Fibroblast of lung (primary cell): ENCODE measurements at regions not wholly inside any gene's neighbourhood (a gene's known extent, or its start where the extent isn't known, plus 50 kb on each side); places are given as distances from the start of the nearest gene placed in this dataset.

Experiments used
- DNase-seq, 2 donors: peaks; one replicate each; pipeline versions ENCODE4 v3.0.0 to v3.0.0-alpha.2; 2010; ENCODE audit warnings: low read depth in 2 of 2
- H2AFZ ChIP-seq: 2 replicates; pipeline ENCODE4 v1.5.1; 2012; ENCODE audit warnings: low read length, control low read depth, inconsistent platforms
- H3K27ac ChIP-seq: 2 replicates; pipeline ENCODE4 v1.5.1; 2011; ENCODE audit warnings: low read length, control low read depth; ENCODE audit not compliant: insufficient read depth
- H3K27me3 ChIP-seq: 2 replicates; pipeline ENCODE4 v1.5.1; 2011; ENCODE audit warnings: mild to moderate bottlenecking, low read length; ENCODE audit not compliant: control insufficient read depth, insufficient read depth
- H3K36me3 ChIP-seq: 2 replicates; pipeline ENCODE4 v1.5.1; 2011; ENCODE audit warnings: low read length; ENCODE audit not compliant: control insufficient read depth, insufficient read depth
- H3K4me1 ChIP-seq: 2 replicates; pipeline ENCODE4 v1.5.1; 2011; ENCODE audit warnings: low read length; ENCODE audit not compliant: control insufficient read depth, insufficient read depth; ENCODE audit errors: extremely low read depth
- H3K4me2 ChIP-seq: 2 replicates; pipeline ENCODE4 v1.5.1; 2011; ENCODE audit warnings: low read length, control low read depth; ENCODE audit not compliant: insufficient read depth; ENCODE audit errors: extremely low read depth
- H3K4me3 ChIP-seq, 4 experiments: fragments of 200-600 bp in 1 of 4; sonication (generic) in 1 of 4; replicated peaks in 1 of 4; 2 replicates each; pipeline ENCODE4 v1.5.1; 2011 to 2016; ENCODE audit warnings: low read length in 4 of 4, low read depth in 3 of 4, mild to moderate bottlenecking in 3 of 4, control low read depth in 2 of 4, inconsistent platforms in 1 of 4, mixed read lengths in 1 of 4; ENCODE audit not compliant: insufficient read depth in 1 of 4; ENCODE audit errors: control extremely low read depth in 1 of 4
- H3K79me2 ChIP-seq: 2 replicates; pipeline ENCODE4 v1.5.1; 2012; ENCODE audit warnings: mild to moderate bottlenecking, low read length, inconsistent platforms; ENCODE audit not compliant: control insufficient read depth, insufficient read depth
- H3K9ac ChIP-seq: 2 replicates; pipeline ENCODE4 v1.5.1; 2011; ENCODE audit warnings: mild to moderate bottlenecking, low read length, control low read depth; ENCODE audit not compliant: insufficient read depth
- H3K9me3 ChIP-seq: 2 replicates; pipeline ENCODE4 v1.5.1; 2012; ENCODE audit warnings: low read depth, low read length; ENCODE audit not compliant: control insufficient read depth, insufficient read depth
- H4K20me1 ChIP-seq: 2 replicates; pipeline ENCODE4 v1.5.1; 2011; ENCODE audit warnings: low read length; ENCODE audit not compliant: control insufficient read depth, insufficient read depth; ENCODE audit errors: extremely low read depth
- CTCF ChIP-seq, 2 donors: IDR thresholded peaks in 1 of 2; conservative IDR thresholded peaks in 1 of 2; 1 replicate in 1 of 2; 2 replicates in 1 of 2; pipeline ENCODE4 v1.5.1; 2011 to 2012; ENCODE audit warnings: low read length in 2 of 2, control low read depth in 1 of 2, inconsistent platforms in 1 of 2, low read depth in 1 of 2, mild to moderate bottlenecking in 1 of 2
- EZH2 ChIP-seq: IDR thresholded peaks from 2 replicates; pipeline ENCODE4 v1.5.1; 2012; ENCODE audit warnings: low read length, control low read depth, mild to moderate bottlenecking; ENCODE audit errors: missing control alignments

GRCh38 chr6:6707143-6707542 is 118.6 kb downstream of the LY86 start:
- no peak overlapping the region for H3K9ac ChIP-seq
- DNase-seq = no peak
- peaks cover under 1% of the 10 kb centered on the region for H3K4me1 ChIP-seq
- no peak overlapping the region for H3K4me2 ChIP-seq
- H3K36me3 ChIP-seq = no peaks in the 10 kb centered on the region
- no peak overlapping the region for H3K27ac ChIP-seq
- no peak for TF ChIP-seq CTCF (conservative IDR thresholded peaks at IDR 0.05 in 1 of 2, IDR thresholded peaks at IDR 0.05 in 1 of 2; ENCODE audit: low read depth in 1 of 2, low read length in 2 of 2)
- no peak for TF ChIP-seq EZH2
- H3K9me3 ChIP-seq = no peaks in the 10 kb centered on the region
- no peaks in the 10 kb centered on the region for H4K20me1 ChIP-seq
- H3K27me3 ChIP-seq = peaks cover 8% of the 10 kb centered on the region
- no peak overlapping the region for H2AFZ ChIP-seq
- no peaks in the 10 kb centered on the region for H3K79me2 ChIP-seq
- H3K4me3 ChIP-seq = no peak overlapping the region

GRCh38 chr6:6709106-6709505 is 120.6 kb downstream of the LY86 start:
- no peaks in the 10 kb centered on the region for H3K79me2 ChIP-seq
- no peak overlapping the region for H3K4me3 ChIP-seq
- peaks cover 8% of the 10 kb centered on the region for H3K27me3 ChIP-seq
- H3K27ac ChIP-seq = no peak overlapping the region
- DNase-seq = no peak
- H3K4me1 ChIP-seq = peaks cover 10% of the 10 kb centered on the region
- no peak overlapping the region for H3K9ac ChIP-seq
- no peak overlapping the region for H2AFZ ChIP-seq
- no peaks in the 10 kb centered on the region for H3K36me3 ChIP-seq
- no peak overlapping the region for H3K4me2 ChIP-seq
- no peak for TF ChIP-seq EZH2
- TF ChIP-seq CTCF (conservative IDR thresholded peaks at IDR 0.05 in 1 of 2, IDR thresholded peaks at IDR 0.05 in 1 of 2; ENCODE audit: low read depth in 1 of 2, low read length in 2 of 2) = no peak
- H3K9me3 ChIP-seq = no peaks in the 10 kb centered on the region
- no peaks in the 10 kb centered on the region for H4K20me1 ChIP-seq

- DNase-seq = no peak
- no peak for TF ChIP-seq CTCF (conservative IDR thresholded peaks at IDR 0.05 in 1 of 2, IDR thresholded peaks at IDR 0.05 in 1 of 2; ENCODE audit: low read depth in 1 of 2, low read length in 2 of 2)
- no peak for TF ChIP-seq EZH2
Observed at GRCh38 chr6:6711031-6711785, 122.7 kb downstream of the LY86 start.

More at GRCh38 chr6:6711031-6711785, 122.7 kb downstream of the LY86 start:
- H3K27me3 ChIP-seq = no peaks in the 10 kb centered on the region
- no peak overlapping the region for H3K4me3 ChIP-seq
- no peak overlapping the region for H3K27ac ChIP-seq
- no peak overlapping the region for H2AFZ ChIP-seq
- H3K9me3 ChIP-seq = no peaks in the 10 kb centered on the region
- H3K79me2 ChIP-seq = no peaks in the 10 kb centered on the region
- peaks cover 14% of the 10 kb centered on the region for H3K4me1 ChIP-seq
- H3K36me3 ChIP-seq = no peaks in the 10 kb centered on the region
- no peak overlapping the region for H3K9ac ChIP-seq
- H3K4me2 ChIP-seq = no peak overlapping the region
- H4K20me1 ChIP-seq = no peaks in the 10 kb centered on the region
